Central memory CD8-positive, alpha-beta T cell (primary cell): ENCODE measurements at regions not wholly inside any gene's neighbourhood (a gene's known extent, or its start where the extent isn't known, plus 50 kb on each side); places are given as distances from the start of the nearest gene placed in this dataset.

Experiments used
- ATAC-seq: fragments of 150-1000 bp; cut with Tn5 transposase; replicated peaks from 2 replicates; pipeline ENCODE4 v1.10.0; 2022; ENCODE audit warnings: mild to moderate bottlenecking, moderate FRiP score, moderate number of reproducible peaks; ENCODE audit not compliant: poor library complexity, severe bottlenecking; ENCODE audit errors: extremely low read depth
- DNase-seq, 2 donors: peaks; one replicate each; pipeline ENCODE4 v3.0.0; 2021; ENCODE audit warnings: low spot score in 2 of 2
- H3K27ac Mint-ChIP-seq: one replicate; pipeline ENCODE4 v1.8.0; 2022; ENCODE audit warnings: low read depth, mild to moderate bottlenecking, moderate library complexity, mixed read lengths
- H3K27me3 Mint-ChIP-seq: one replicate; pipeline ENCODE4 v1.8.0; 2022; ENCODE audit warnings: mixed read lengths
- H3K36me3 Mint-ChIP-seq: one replicate; pipeline ENCODE4 v1.8.0; 2022; ENCODE audit warnings: mild to moderate bottlenecking, moderate library complexity, mixed read lengths; ENCODE audit not compliant: insufficient read depth
- H3K4me1 Mint-ChIP-seq: one replicate; pipeline ENCODE4 v1.8.0; 2022; ENCODE audit warnings: mixed read lengths
- H3K4me3 Mint-ChIP-seq: one replicate; pipeline ENCODE4 v1.8.0; 2022; ENCODE audit warnings: mild to moderate bottlenecking, moderate library complexity, mixed read lengths
- H3K9me3 Mint-ChIP-seq: one replicate; pipeline ENCODE4 v1.8.0; 2022; ENCODE audit warnings: mixed read lengths

GRCh38 chr9:11872471-11872870, 820.7 kb upstream of the TYRP1 start:
- Mint-ChIP-seq H3K36me3 (no peaks in the 10 kb centered on the region), H3K9me3 (peaks cover 5% of the 10 kb centered on the region), H3K27ac (no peak overlapping the region), H3K27me3 (no peaks in the 10 kb centered on the region), H3K4me3 (no peak overlapping the region), H3K4me1 (no peaks in the 10 kb centered on the region)
- no peak for ATAC-seq
- DNase-seq: no peak

- Mint-ChIP-seq H3K27me3 (no peaks in the 10 kb centered on the region), H3K36me3 (no peaks in the 10 kb centered on the region), H3K27ac (no peak overlapping the region), H3K4me3 (no peak overlapping the region), H3K9me3 (peaks cover 5% of the 10 kb centered on the region), H3K4me1 (no peaks in the 10 kb centered on the region)
- DNase-seq (no peak), ATAC-seq (no peak)
Measured at GRCh38 chr9:11874414-11874813, 818.8 kb upstream of the TYRP1 start.

DNA sequence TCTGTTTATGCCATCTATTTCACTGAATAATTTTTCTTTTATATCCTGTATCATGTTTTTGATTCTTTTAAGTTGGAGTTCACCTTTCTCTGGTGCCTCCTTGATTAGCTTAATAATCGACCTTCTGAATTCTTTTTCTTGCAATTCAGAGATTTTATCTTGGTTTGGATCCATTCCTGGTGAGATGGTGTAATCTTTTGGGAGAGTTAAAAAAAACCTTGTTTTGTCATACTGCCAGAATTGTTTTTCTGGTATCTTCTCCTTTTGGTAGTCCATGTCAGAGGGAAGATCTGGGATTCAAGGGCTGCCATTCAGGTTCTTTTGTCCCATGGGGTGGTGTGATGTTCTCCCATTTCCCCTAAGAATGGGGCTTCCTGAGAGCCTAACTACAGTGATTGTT, 800.8 kb upstream of the TYRP1 start:
- no peak for ATAC-seq
- no peak overlapping the region for H3K27ac Mint-ChIP-seq
- no peaks in the 10 kb centered on the region for H3K4me1 Mint-ChIP-seq
- no peak overlapping the region for H3K4me3 Mint-ChIP-seq
- no peak for DNase-seq
- no peaks in the 10 kb centered on the region for H3K36me3 Mint-ChIP-seq
- H3K27me3 Mint-ChIP-seq: no peaks in the 10 kb centered on the region
- peaks cover 29% of the 10 kb centered on the region for H3K9me3 Mint-ChIP-seq

DNA sequence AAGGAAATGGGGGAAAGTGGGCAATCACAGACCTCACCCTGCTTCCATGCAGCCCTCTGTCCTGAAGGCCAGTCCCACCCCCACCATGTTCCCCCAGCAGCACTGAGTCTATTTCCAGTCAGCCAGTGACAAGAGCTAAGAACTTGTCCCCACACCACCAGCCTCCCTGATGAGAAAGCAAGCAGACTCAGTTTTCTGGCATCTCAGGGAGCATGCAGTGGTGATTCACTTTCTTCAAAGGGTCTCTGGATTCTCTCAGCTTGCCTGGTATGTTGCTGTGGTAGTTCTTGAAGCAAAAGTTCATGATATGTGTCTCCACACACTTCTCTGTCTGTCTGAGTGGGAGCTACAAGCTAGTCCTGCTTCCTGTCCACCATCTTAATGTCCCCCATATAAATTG, 799.9 kb upstream of the TYRP1 start:
- Mint-ChIP-seq H3K36me3 (no peaks in the 10 kb centered on the region), H3K27ac (no peak overlapping the region), H3K4me3 (no peak overlapping the region), H3K9me3 (peaks cover 25% of the 10 kb centered on the region), H3K27me3 (no peaks in the 10 kb centered on the region), H3K4me1 (no peaks in the 10 kb centered on the region)
- ATAC-seq (no peak), DNase-seq (no peak)

- ATAC-seq: no peak
- Mint-ChIP-seq H3K4me1 (no peaks in the 10 kb centered on the region), H3K4me3 (no peak overlapping the region), H3K27ac (no peak overlapping the region), H3K36me3 (no peaks in the 10 kb centered on the region), H3K9me3 (peaks cover 18% of the 10 kb centered on the region), H3K27me3 (no peaks in the 10 kb centered on the region)
- no peak for DNase-seq
Measured at GRCh38 chr9:11894136-11894535, 799.0 kb upstream of the TYRP1 start.

DNA sequence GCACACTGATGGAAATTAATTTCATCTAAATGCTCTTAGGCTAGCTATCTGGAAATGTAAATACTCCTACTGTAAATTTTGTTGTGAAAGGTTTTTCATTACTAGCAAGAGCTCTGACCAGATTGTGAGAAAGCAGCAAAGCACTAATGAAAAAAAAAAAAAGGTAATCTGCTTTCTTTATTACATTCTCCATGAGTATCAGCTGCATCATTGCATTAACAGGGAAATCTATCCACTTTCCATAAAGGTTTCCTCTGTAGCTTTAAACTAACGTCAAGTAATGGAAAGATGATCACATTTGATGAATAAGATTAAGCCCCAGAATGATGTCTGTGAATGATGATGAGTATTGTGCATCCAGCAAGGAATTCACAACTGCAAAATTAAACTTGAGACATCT, 790.6 kb upstream of the TYRP1 start:
- no peaks in the 10 kb centered on the region for H3K27me3 Mint-ChIP-seq
- DNase-seq (no peak), ATAC-seq (no peak)
- no peaks in the 10 kb centered on the region for H3K36me3 Mint-ChIP-seq
- H3K27ac Mint-ChIP-seq: no peak overlapping the region
- no peaks in the 10 kb centered on the region for H3K4me1 Mint-ChIP-seq
- H3K4me3 Mint-ChIP-seq: no peak overlapping the region
- peaks cover 6% of the 10 kb centered on the region for H3K9me3 Mint-ChIP-seq

GRCh38 chr9:11915699-11916098, 777.5 kb upstream of the TYRP1 start:
- Mint-ChIP-seq H3K36me3 (peaks cover 2% of the 10 kb centered on the region), H3K27ac (no peak overlapping the region), H3K4me1 (no peaks in the 10 kb centered on the region), H3K27me3 (no peaks in the 10 kb centered on the region), H3K9me3 (peaks cover 21% of the 10 kb centered on the region), H3K4me3 (no peak overlapping the region)
- ATAC-seq (no peak), DNase-seq (no peak)

DNA sequence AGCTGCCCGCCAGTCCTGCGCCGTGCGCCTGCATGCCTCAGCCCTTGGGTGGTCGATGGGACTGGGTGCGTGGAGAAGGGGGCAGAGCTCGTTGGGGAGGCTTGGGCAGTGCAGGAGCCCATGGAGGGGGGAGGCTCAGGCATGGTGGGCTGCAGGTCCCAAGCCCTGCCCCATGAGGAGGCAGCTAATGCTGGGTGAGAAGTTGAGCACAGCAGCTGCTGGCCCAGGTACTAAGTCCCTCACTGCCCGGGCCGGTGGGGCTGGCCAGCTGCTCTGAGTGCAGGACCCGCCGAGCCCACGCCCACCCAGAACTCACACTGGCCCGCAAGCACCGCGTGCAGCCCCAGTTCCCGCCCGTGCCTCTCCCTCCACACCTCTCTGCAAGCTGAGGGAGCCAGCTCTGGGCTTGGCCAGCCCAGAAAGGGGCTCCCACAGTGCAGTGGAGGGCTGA, 764.3 kb upstream of the TYRP1 start:
- Mint-ChIP-seq H3K4me3 (no peak overlapping the region), H3K27me3 (no peaks in the 10 kb centered on the region), H3K9me3 (peaks cover 16% of the 10 kb centered on the region), H3K36me3 (no peaks in the 10 kb centered on the region), H3K27ac (no peak overlapping the region), H3K4me1 (no peaks in the 10 kb centered on the region)
- DNase-seq: no peak
- no peak for ATAC-seq

DNA sequence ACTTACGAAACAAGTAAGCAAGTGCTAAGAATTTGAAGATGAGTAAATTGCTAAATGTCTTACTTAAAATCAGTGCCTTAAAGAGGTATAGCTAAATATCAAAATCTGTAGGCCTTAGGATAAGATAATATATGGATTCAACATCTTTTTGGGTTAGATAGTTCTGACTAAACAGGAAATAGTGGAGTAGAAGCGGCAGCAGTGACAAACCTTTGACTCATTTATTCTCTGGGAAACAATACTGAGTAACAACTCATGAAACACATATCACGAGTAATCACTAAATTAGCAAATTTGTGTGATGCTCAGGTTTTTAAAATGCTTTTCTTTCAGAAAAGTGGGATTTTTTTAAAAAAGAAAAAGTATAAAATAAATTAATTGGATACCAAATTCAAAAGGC, 762.1 kb upstream of the TYRP1 start:
- Mint-ChIP-seq H3K4me1 (no peaks in the 10 kb centered on the region), H3K27me3 (no peaks in the 10 kb centered on the region), H3K9me3 (peaks cover 16% of the 10 kb centered on the region), H3K27ac (no peak overlapping the region), H3K4me3 (no peak overlapping the region), H3K36me3 (no peaks in the 10 kb centered on the region)
- no peak for ATAC-seq
- no peak for DNase-seq

DNA sequence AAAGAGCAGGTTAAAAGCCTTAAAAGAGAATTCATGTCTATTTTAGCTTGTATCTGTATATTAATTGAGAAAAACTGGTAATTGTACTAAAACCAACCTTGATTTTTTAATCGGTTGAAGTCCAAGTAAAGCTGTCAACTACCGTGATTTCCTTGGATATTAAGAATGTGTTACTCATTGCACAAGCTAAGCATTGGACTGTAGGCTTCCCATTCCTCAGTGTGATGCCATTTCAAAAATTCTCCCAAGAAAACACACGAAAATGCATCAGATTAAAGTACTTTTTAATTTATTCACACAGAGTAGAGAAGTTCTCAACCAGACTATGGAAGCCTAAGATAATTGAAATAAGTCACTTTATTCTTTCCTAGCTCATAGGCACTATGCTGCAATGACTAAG, 761.4 kb upstream of the TYRP1 start:
- Mint-ChIP-seq H3K4me1 (no peaks in the 10 kb centered on the region), H3K4me3 (no peak overlapping the region), H3K27ac (no peak overlapping the region), H3K36me3 (no peaks in the 10 kb centered on the region), H3K9me3 (peaks cover 21% of the 10 kb centered on the region), H3K27me3 (no peaks in the 10 kb centered on the region)
- ATAC-seq (no peak), DNase-seq (no peak)

DNA sequence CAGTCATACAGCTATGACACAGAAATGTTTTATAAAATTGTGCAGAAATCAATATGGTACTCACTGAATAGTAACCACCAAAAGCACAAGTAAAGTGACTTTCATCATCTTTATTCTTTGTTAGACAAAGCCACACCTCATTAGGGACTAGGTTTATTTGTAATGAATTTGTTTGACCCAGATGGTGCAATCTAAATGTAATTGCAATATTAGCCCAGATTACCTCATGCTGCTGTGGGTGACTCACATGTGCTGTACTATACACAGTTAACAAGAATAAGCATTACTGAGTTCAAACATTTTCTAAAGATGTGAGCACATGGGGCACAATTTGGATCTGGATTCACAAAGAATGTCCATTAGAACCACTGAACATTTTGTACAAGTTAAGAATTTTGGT, 759.3 kb upstream of the TYRP1 start:
- Mint-ChIP-seq H3K36me3 (no peaks in the 10 kb centered on the region), H3K9me3 (peaks cover 15% of the 10 kb centered on the region), H3K27ac (no peak overlapping the region), H3K4me1 (no peaks in the 10 kb centered on the region), H3K27me3 (no peaks in the 10 kb centered on the region), H3K4me3 (no peak overlapping the region)
- DNase-seq: no peak
- no peak for ATAC-seq

GRCh38 chr9:11946531-11946930, 746.7 kb upstream of the TYRP1 start:
- Mint-ChIP-seq H3K27ac (no peak overlapping the region), H3K4me1 (no peaks in the 10 kb centered on the region), H3K27me3 (no peaks in the 10 kb centered on the region), H3K36me3 (peaks cover 2% of the 10 kb centered on the region), H3K9me3 (peaks cover 27% of the 10 kb centered on the region), H3K4me3 (no peak overlapping the region)
- ATAC-seq: no peak
- no peak for DNase-seq

GRCh38 chr9:11962327-11962726, 730.9 kb upstream of the TYRP1 start:
- DNase-seq (no peak), ATAC-seq (no peak)
- Mint-ChIP-seq H3K36me3 (no peaks in the 10 kb centered on the region), H3K27ac (no peak overlapping the region), H3K4me1 (no peaks in the 10 kb centered on the region), H3K4me3 (no peak overlapping the region), H3K27me3 (no peaks in the 10 kb centered on the region), H3K9me3 (peaks cover 16% of the 10 kb centered on the region)

GRCh38 chr9:11966786-11967185, 726.4 kb upstream of the TYRP1 start:
- H3K4me1 Mint-ChIP-seq: no peaks in the 10 kb centered on the region
- H3K36me3 Mint-ChIP-seq: no peaks in the 10 kb centered on the region
- peaks cover 19% of the 10 kb centered on the region for H3K9me3 Mint-ChIP-seq
- DNase-seq (no peak), ATAC-seq (no peak)
- H3K27me3 Mint-ChIP-seq: no peaks in the 10 kb centered on the region
- no peak overlapping the region for H3K27ac Mint-ChIP-seq
- H3K4me3 Mint-ChIP-seq: no peak overlapping the region
